ENCODE measurements at regions not wholly inside any gene's neighbourhood (a gene's known extent, or its start where the extent isn't known, plus 50 kb on each side); places are given as distances from the start of the nearest gene placed in this dataset.

DNA sequence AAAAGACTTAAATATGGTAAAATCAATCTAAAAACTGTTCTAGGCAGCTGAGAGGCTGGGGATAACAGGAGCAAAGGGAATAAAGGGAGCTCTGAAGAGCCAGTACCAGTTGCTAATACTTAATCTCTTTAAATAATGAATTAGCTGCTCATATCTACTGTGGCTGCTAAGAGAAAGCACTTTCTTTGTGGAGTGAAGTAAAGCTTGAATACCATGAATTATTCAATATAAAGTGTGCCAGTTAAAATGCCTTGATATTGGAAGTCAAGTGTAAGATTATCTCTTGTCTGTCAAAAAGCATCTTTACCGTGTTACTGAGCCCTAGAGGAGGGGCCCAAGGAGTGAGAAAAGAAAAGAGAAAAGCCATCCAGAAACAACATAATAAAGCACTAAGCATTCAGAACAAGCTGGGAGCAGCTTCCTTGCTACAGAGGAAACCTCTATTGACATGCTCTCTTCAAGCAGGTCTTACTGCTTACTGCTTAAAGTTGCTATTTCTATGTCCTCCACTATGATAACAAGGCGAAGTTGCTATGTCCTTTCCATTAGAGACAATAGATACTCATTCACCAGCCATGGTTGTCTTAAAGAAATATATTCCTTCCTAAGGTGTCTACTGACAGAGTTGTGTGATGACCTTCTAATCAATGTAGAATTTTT lies 297.4 kb downstream of the CETN3 start:
- no peak for ATAC-seq
- no peak for TF ChIP-seq ZC3H10 (CRISPR knock-in tag; IDR thresholded peaks at IDR 0.05)
- TF ChIP-seq ARNTL (CRISPR knock-in tag; IDR thresholded peaks at IDR 0.05; ENCODE audit: borderline replicate concordance, low read depth), result no peak
- no peak for TF ChIP-seq ZFP30 (CRISPR knock-in tag; IDR thresholded peaks at IDR 0.05)
- no peak for TF ChIP-seq ZNF70 (CRISPR knock-in tag; IDR thresholded peaks at IDR 0.05)
- TF ChIP-seq, protein P1, sequence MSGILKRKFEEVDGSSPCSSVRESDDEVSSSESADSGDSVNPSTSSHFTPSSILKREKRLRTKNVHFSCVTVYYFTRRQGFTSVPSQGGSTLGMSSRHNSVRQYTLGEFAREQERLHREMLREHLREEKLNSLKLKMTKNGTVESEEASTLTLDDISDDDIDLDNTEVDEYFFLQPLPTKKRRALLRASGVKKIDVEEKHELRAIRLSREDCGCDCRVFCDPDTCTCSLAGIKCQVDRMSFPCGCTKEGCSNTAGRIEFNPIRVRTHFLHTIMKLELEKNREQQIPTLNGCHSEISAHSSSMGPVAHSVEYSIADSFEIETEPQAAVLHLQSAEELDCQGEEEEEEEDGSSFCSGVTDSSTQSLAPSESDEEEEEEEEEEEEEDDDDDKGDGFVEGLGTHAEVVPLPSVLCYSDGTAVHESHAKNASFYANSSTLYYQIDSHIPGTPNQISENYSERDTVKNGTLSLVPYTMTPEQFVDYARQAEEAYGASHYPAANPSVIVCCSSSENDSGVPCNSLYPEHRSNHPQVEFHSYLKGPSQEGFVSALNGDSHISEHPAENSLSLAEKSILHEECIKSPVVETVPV (CRISPR knock-in tag; IDR thresholded peaks at IDR 0.05), result no peak
- no peak for TF ChIP-seq ZFP3 (CRISPR knock-in tag; IDR thresholded peaks at IDR 0.05)
- TF ChIP-seq TOX (CRISPR knock-in tag; IDR thresholded peaks at IDR 0.05; ENCODE audit: borderline replicate concordance), result no peak
- TF ChIP-seq CREB5 (CRISPR knock-in tag; IDR thresholded peaks at IDR 0.05; ENCODE audit: low read depth), result no peak
- TF ChIP-seq ZNF565 (CRISPR knock-in tag; conservative IDR thresholded peaks at IDR 0.05; ENCODE audit: low read depth), result no peak
- no peak for TF ChIP-seq PPARA (CRISPR knock-in tag; IDR thresholded peaks at IDR 0.05; ENCODE audit: borderline replicate concordance)
- TF ChIP-seq, protein P2, sequence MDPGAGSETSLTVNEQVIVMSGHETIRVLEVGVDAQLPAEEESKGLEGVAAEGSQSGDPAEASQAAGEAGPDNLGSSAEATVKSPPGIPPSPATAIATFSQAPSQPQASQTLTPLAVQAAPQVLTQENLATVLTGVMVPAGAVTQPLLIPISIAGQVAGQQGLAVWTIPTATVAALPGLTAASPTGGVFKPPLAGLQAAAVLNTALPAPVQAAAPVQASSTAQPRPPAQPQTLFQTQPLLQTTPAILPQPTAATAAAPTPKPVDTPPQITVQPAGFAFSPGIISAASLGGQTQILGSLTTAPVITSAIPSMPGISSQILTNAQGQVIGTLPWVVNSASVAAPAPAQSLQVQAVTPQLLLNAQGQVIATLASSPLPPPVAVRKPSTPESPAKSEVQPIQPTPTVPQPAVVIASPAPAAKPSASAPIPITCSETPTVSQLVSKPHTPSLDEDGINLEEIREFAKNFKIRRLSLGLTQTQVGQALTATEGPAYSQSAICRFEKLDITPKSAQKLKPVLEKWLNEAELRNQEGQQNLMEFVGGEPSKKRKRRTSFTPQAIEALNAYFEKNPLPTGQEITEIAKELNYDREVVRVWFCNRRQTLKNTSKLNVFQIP (CRISPR knock-in tag; IDR thresholded peaks at IDR 0.05; ENCODE audit: borderline replicate concordance, low read depth), result no peak
- no peak for TF ChIP-seq RARB (CRISPR knock-in tag; IDR thresholded peaks at IDR 0.05)
- TF ChIP-seq ISL1 (CRISPR knock-in tag; IDR thresholded peaks at IDR 0.05), result no peak
- no peak for TF ChIP-seq ZNF8 (CRISPR knock-in tag; IDR thresholded peaks at IDR 0.05)
- TF ChIP-seq ESRRG (CRISPR knock-in tag; IDR thresholded peaks at IDR 0.05), result no peak
- TF ChIP-seq BACH2 (CRISPR knock-in tag; IDR thresholded peaks at IDR 0.05; ENCODE audit: borderline replicate concordance), result no peak
- TF ChIP-seq, protein P3, sequence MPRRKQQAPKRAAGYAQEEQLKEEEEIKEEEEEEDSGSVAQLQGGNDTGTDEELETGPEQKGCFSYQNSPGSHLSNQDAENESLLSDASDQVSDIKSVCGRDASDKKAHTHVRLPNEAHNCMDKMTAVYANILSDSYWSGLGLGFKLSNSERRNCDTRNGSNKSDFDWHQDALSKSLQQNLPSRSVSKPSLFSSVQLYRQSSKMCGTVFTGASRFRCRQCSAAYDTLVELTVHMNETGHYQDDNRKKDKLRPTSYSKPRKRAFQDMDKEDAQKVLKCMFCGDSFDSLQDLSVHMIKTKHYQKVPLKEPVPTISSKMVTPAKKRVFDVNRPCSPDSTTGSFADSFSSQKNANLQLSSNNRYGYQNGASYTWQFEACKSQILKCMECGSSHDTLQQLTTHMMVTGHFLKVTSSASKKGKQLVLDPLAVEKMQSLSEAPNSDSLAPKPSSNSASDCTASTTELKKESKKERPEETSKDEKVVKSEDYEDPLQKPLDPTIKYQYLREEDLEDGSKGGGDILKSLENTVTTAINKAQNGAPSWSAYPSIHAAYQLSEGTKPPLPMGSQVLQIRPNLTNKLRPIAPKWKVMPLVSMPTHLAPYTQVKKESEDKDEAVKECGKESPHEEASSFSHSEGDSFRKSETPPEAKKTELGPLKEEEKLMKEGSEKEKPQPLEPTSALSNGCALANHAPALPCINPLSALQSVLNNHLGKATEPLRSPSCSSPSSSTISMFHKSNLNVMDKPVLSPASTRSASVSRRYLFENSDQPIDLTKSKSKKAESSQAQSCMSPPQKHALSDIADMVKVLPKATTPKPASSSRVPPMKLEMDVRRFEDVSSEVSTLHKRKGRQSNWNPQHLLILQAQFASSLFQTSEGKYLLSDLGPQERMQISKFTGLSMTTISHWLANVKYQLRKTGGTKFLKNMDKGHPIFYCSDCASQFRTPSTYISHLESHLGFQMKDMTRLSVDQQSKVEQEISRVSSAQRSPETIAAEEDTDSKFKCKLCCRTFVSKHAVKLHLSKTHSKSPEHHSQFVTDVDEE (CRISPR knock-in tag; IDR thresholded peaks at IDR 0.05), result no peak
- TF ChIP-seq OSR1 (CRISPR knock-in tag; IDR thresholded peaks at IDR 0.05), result no peak

DNA sequence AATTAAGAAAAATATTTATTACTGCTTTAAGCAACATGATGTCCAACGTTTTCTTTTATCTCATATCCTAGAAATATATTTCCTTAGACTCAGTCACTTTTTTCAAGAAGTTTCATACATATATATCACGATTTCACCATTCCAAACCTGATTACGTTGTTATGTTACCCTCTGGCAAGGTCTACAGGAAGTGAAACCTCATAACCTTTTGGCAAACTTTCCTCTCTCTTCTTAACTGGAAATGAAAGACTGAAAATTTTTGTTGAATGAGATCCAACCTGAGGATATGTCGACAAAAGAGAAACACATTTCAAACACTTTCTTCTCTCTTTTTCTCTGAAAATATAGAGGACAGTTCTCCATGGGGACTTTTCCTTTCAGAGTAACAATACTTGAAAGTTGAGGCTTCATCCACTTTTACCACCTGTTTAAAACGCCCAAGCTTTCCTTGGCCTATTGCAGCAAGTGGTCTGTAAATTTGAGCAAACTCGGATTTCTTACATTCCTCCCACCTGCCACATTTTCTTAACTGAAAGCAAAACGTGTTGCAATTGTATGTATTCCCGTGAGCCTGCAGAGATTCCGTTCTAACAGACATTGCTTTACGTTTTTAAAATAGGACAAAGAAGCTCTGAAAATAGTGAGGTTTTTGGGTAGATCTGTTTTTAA lies 298.1 kb downstream of the CETN3 start:
- TF ChIP-seq CREB5 (CRISPR knock-in tag; IDR thresholded peaks at IDR 0.05; ENCODE audit: low read depth) (no peak), RARB (CRISPR knock-in tag; IDR thresholded peaks at IDR 0.05) (no peak), ESRRG (CRISPR knock-in tag; IDR thresholded peaks at IDR 0.05) (no peak), TOX (CRISPR knock-in tag; IDR thresholded peaks at IDR 0.05; ENCODE audit: borderline replicate concordance) (no peak), ZFP30 (CRISPR knock-in tag; IDR thresholded peaks at IDR 0.05) (no peak), BACH2 (CRISPR knock-in tag; IDR thresholded peaks at IDR 0.05; ENCODE audit: borderline replicate concordance) (no peak)
- TF ChIP-seq, protein P1 (CRISPR knock-in tag; IDR thresholded peaks at IDR 0.05), result no peak
- ATAC-seq, result no peak
